Immature natural killer cell (primary cell): ENCODE measurements at regions not wholly inside any gene's neighbourhood (a gene's known extent, or its start where the extent isn't known, plus 50 kb on each side); places are given as distances from the start of the nearest gene placed in this dataset.
"Not testable (repeated sequence)": the region's sequence is repeated elsewhere in the genome, so short reads cannot be mapped to it uniquely, and the experiment has no call there.

Experiments
- DNase-seq, 3 donors: peaks; one replicate each; pipeline ENCODE4 v3.0.0; 2022; ENCODE audit warnings: mixed read lengths in 1 of 3
- H3K27ac Mint-ChIP-seq, 6 donors: one replicate each; pipeline ENCODE4 v1.8.0; 2020; ENCODE audit warnings: mixed read lengths in 6 of 6, mild to moderate bottlenecking in 5 of 6, inconsistent platforms in 4 of 6, moderate library complexity in 3 of 6
- H3K27me3 Mint-ChIP-seq, 3 donors: one replicate each; pipeline ENCODE4 v1.8.0; 2020 to 2021; ENCODE audit warnings: low read depth in 3 of 3, mild to moderate bottlenecking in 3 of 3, mixed read lengths in 3 of 3, moderate library complexity in 3 of 3, inconsistent platforms in 1 of 3
- H3K36me3 Mint-ChIP-seq, 3 donors: one replicate each; pipeline ENCODE4 v1.8.0; 2020; ENCODE audit warnings: mixed read lengths in 3 of 3, inconsistent platforms in 2 of 3, mild to moderate bottlenecking in 2 of 3
- H3K4me1 Mint-ChIP-seq, 2 donors: one replicate each; pipeline ENCODE4 v1.8.0; 2020; ENCODE audit warnings: inconsistent platforms in 2 of 2, mild to moderate bottlenecking in 2 of 2, mixed read lengths in 2 of 2, moderate library complexity in 1 of 2
- H3K4me3 Mint-ChIP-seq, 5 donors: one replicate each; pipeline ENCODE4 v1.8.0; 2020; ENCODE audit warnings: mild to moderate bottlenecking in 5 of 5, mixed read lengths in 5 of 5, inconsistent platforms in 3 of 5, moderate library complexity in 3 of 5
- H3K9me3 Mint-ChIP-seq, 6 donors: one replicate each; pipeline ENCODE4 v1.8.0; 2020; ENCODE audit warnings: mild to moderate bottlenecking in 6 of 6, mixed read lengths in 6 of 6, inconsistent platforms in 4 of 6, moderate library complexity in 3 of 6

- no peak for DNase-seq
- no peaks in the 10 kb centered on the region for H3K4me1 Mint-ChIP-seq
- H3K9me3 Mint-ChIP-seq: peaks cover 0 to 10% (median under 1%) of the 10 kb centered on the region in 6 donors
- no peaks in the 10 kb centered on the region for H3K36me3 Mint-ChIP-seq
- no peak overlapping the region for H3K4me3 Mint-ChIP-seq
- H3K27me3 Mint-ChIP-seq: peaks cover 0 to 4% (median 2%) of the 10 kb centered on the region in 3 donors
- H3K27ac Mint-ChIP-seq: no peak overlapping the region
These were observed 568.0 kb downstream of the TRIB2 start for GRCh38 chr2:13284688-13285087.

- Mint-ChIP-seq H3K27ac (no peak overlapping the region), H3K36me3 (no peaks in the 10 kb centered on the region), H3K4me3 (no peak overlapping the region), H3K9me3 (peaks cover 0 to 4% (median 1%) of the 10 kb centered on the region in 6 donors), H3K4me1 (no peaks in the 10 kb centered on the region), H3K27me3 (peaks cover 0 to 2% (median 1%) of the 10 kb centered on the region in 3 donors)
- no peak for DNase-seq
These were observed 572.6 kb downstream of the TRIB2 start for GRCh38 chr2:13289310-13289709.

- H3K27me3 Mint-ChIP-seq, H3K4me3 Mint-ChIP-seq, H3K36me3 Mint-ChIP-seq, DNase-seq, H3K4me1 Mint-ChIP-seq, H3K27ac Mint-ChIP-seq: not testable (repeated sequence)
- peaks cover 10 to 29% (median 15%) of the 10 kb centered on the region in 6 donors for H3K9me3 Mint-ChIP-seq
These were observed 591.7 kb downstream of the TRIB2 start for GRCh38 chr2:13308478-13308805.

- Mint-ChIP-seq H3K4me3 (no peak overlapping the region), H3K4me1 (no peaks in the 10 kb centered on the region), H3K27ac (no peak overlapping the region), H3K36me3 (no peaks in the 10 kb centered on the region), H3K9me3 (peaks cover 10 to 32% (median 18%) of the 10 kb centered on the region in 6 donors), H3K27me3 (peaks cover 0 to 2% (median 2%) of the 10 kb centered on the region in 3 donors)
- no peak for DNase-seq
These were observed 592.3 kb downstream of the TRIB2 start for GRCh38 chr2:13308989-13309388.

GRCh38 chr2:13332060-13332459, 615.3 kb downstream of the TRIB2 start:
- H3K36me3 Mint-ChIP-seq: no peaks in the 10 kb centered on the region
- H3K4me3 Mint-ChIP-seq: no peak overlapping the region
- H3K27me3 Mint-ChIP-seq: peaks cover 0 to 4% (median 0%) of the 10 kb centered on the region in 3 donors
- H3K9me3 Mint-ChIP-seq: peaks cover 0 to 12% (median 6%) of the 10 kb centered on the region in 6 donors
- H3K4me1 Mint-ChIP-seq: no peaks in the 10 kb centered on the region
- no peak overlapping the region for H3K27ac Mint-ChIP-seq
- DNase-seq: no peak

- not testable (repeated sequence) for H3K36me3 Mint-ChIP-seq, H3K4me3 Mint-ChIP-seq, H3K4me1 Mint-ChIP-seq, H3K27me3 Mint-ChIP-seq, DNase-seq, H3K27ac Mint-ChIP-seq
- H3K9me3 Mint-ChIP-seq: peaks cover 4 to 13% (median 7%) of the 10 kb centered on the region in 6 donors
These were observed 617.3 kb downstream of the TRIB2 start for GRCh38 chr2:13334071-13334470.

GRCh38 chr2:13334545-13334944, 617.8 kb downstream of the TRIB2 start:
- no peaks in the 10 kb centered on the region for H3K4me1 Mint-ChIP-seq

GRCh38 chr2:13335862-13336535, 619.3 kb downstream of the TRIB2 start:
- Mint-ChIP-seq H3K27ac (no peak overlapping the region), H3K4me3 (no peak overlapping the region), H3K36me3 (no peaks in the 10 kb centered on the region), H3K27me3 (peaks cover 0 to 2% (median 1%) of the 10 kb centered on the region in 3 donors), H3K9me3 (peaks cover 4 to 21% (median 9%) of the 10 kb centered on the region in 6 donors), H3K4me1 (no peaks in the 10 kb centered on the region)
- no peak for DNase-seq

More at GRCh38 chr2:13334545-13334944, 617.8 kb downstream of the TRIB2 start:
- Mint-ChIP-seq H3K9me3 (peaks cover 4 to 17% (median 8%) of the 10 kb centered on the region in 6 donors), H3K27ac (no peak overlapping the region), H3K36me3 (no peaks in the 10 kb centered on the region), H3K4me3 (no peak overlapping the region), H3K27me3 (peaks cover 0 to 1% (median 0%) of the 10 kb centered on the region in 3 donors)
- DNase-seq: no peak

GRCh38 chr2:13351068-13351467, 634.3 kb downstream of the TRIB2 start:
- Mint-ChIP-seq H3K36me3 (no peaks in the 10 kb centered on the region), H3K4me1 (no peaks in the 10 kb centered on the region), H3K27me3 (peaks cover 0 to 3% (median 1%) of the 10 kb centered on the region in 3 donors), H3K27ac (no peak overlapping the region), H3K4me3 (no peak overlapping the region), H3K9me3 (peaks cover 2 to 25% (median 10%) of the 10 kb centered on the region in 6 donors)
- no peak for DNase-seq

- H3K4me3 Mint-ChIP-seq: no peak overlapping the region
- peaks cover 3 to 30% (median 11%) of the 10 kb centered on the region in 6 donors for H3K9me3 Mint-ChIP-seq
- H3K27ac Mint-ChIP-seq: no peak overlapping the region
- peaks cover 0 to 3% (median 1%) of the 10 kb centered on the region in 3 donors for H3K27me3 Mint-ChIP-seq
- no peak for DNase-seq
- H3K4me1 Mint-ChIP-seq: no peaks in the 10 kb centered on the region
- no peaks in the 10 kb centered on the region for H3K36me3 Mint-ChIP-seq
These were observed 636.3 kb downstream of the TRIB2 start for GRCh38 chr2:13353083-13353482.

GRCh38 chr2:13354031-13354430, 637.3 kb downstream of the TRIB2 start:
- H3K4me3 Mint-ChIP-seq: no peak overlapping the region
- peaks cover 0 to 3% (median 1%) of the 10 kb centered on the region in 3 donors for H3K27me3 Mint-ChIP-seq

GRCh38 chr2:13381928-13382327, 665.2 kb downstream of the TRIB2 start:
- not testable (repeated sequence) for H3K4me1 Mint-ChIP-seq, DNase-seq, H3K4me3 Mint-ChIP-seq, H3K27me3 Mint-ChIP-seq, H3K36me3 Mint-ChIP-seq, H3K27ac Mint-ChIP-seq
- peaks cover 6 to 30% (median 11%) of the 10 kb centered on the region in 6 donors for H3K9me3 Mint-ChIP-seq

More at GRCh38 chr2:13354031-13354430, 637.3 kb downstream of the TRIB2 start:
- Mint-ChIP-seq H3K36me3 (no peaks in the 10 kb centered on the region), H3K4me1 (no peaks in the 10 kb centered on the region), H3K27ac (no peak overlapping the region), H3K9me3 (peaks cover 3 to 34% (median 15%) of the 10 kb centered on the region in 6 donors)
- DNase-seq: no peak

GRCh38 chr2:13389172-13389571, 672.4 kb downstream of the TRIB2 start:
- H3K4me1 Mint-ChIP-seq, DNase-seq, H3K27me3 Mint-ChIP-seq, H3K27ac Mint-ChIP-seq, H3K36me3 Mint-ChIP-seq, H3K4me3 Mint-ChIP-seq: not testable (repeated sequence)
- peaks cover 3 to 24% (median 12%) of the 10 kb centered on the region in 6 donors for H3K9me3 Mint-ChIP-seq

GRCh38 chr2:13390676-13391075, 673.9 kb downstream of the TRIB2 start:
- Mint-ChIP-seq H3K4me1 (no peaks in the 10 kb centered on the region), H3K36me3 (no peaks in the 10 kb centered on the region), H3K27me3 (no peaks in the 10 kb centered on the region), H3K27ac (no peak overlapping the region), H3K9me3 (peaks cover 3 to 24% (median 11%) of the 10 kb centered on the region in 6 donors), H3K4me3 (no peak overlapping the region)
- DNase-seq: no peak

- no peaks in the 10 kb centered on the region for H3K4me1 Mint-ChIP-seq
- no peak overlapping the region for H3K27ac Mint-ChIP-seq
- peaks cover 11 to 33% (median 25%) of the 10 kb centered on the region in 6 donors for H3K9me3 Mint-ChIP-seq
- H3K4me3 Mint-ChIP-seq: no peak overlapping the region
- DNase-seq: no peak
- H3K27me3 Mint-ChIP-seq: no peaks in the 10 kb centered on the region
- no peaks in the 10 kb centered on the region for H3K36me3 Mint-ChIP-seq
These were observed 684.6 kb downstream of the TRIB2 start for GRCh38 chr2:13401312-13401711.
